MM.1S (cell line): ENCODE measurements at regions not wholly inside any gene's neighbourhood (a gene's known extent, or its start where the extent isn't known, plus 50 kb on each side); places are given as distances from the start of the nearest gene placed in this dataset.

ENCODE experiments used
- DNase-seq: peaks from one replicate; pipeline ENCODE4 v3.0.0-alpha.2; 2015
- H2AFZ ChIP-seq: fragments of 300-600 bp; sonication (generic); 2 replicates; pipeline ENCODE4 v1.6.0; 2016; ENCODE audit warnings: antibody characterized with exemption, low read length
- H3F3A ChIP-seq: fragments of 300-600 bp; sonication (generic); 2 replicates; pipeline ENCODE4 v1.6.1; 2016; ENCODE audit warnings: mild to moderate bottlenecking, antibody characterized with exemption, low read length, moderate library complexity, mixed read lengths; ENCODE audit not compliant: insufficient read depth
- H3K27ac ChIP-seq: fragments of 300-600 bp; sonication (generic); 2 replicates; pipeline ENCODE4 v1.5.1; 2016; ENCODE audit warnings: mild to moderate bottlenecking, low read length
- H3K27me3 ChIP-seq: fragments of 300-600 bp; sonication (generic); replicated peaks from 2 replicates; pipeline ENCODE4 v1.6.0; 2016; ENCODE audit warnings: low read length; ENCODE audit not compliant: insufficient read depth
- H3K36me3 ChIP-seq: fragments of 300-600 bp; sonication (generic); replicated peaks from 2 replicates; pipeline ENCODE4 v1.6.1; 2016; ENCODE audit warnings: mild to moderate bottlenecking, low read length, mixed read lengths; ENCODE audit not compliant: insufficient read depth
- H3K4me1 ChIP-seq: fragments of 300-600 bp; sonication (generic); 2 replicates; pipeline ENCODE4 v1.6.1; 2016; ENCODE audit warnings: low read length, mixed read lengths
- H3K4me2 ChIP-seq: fragments of 300-600 bp; sonication (generic); 2 replicates; pipeline ENCODE4 v1.6.0; 2016; ENCODE audit warnings: low read depth, low read length
- H3K4me3 ChIP-seq: fragments of 300-600 bp; sonication (generic); 2 replicates; pipeline ENCODE4 v1.5.1; 2016; ENCODE audit warnings: low read length, mixed read lengths
- H3K79me2 ChIP-seq: fragments of 300-600 bp; sonication (generic); 2 replicates; pipeline ENCODE4 v1.6.1; 2016; ENCODE audit warnings: mixed run types, low read length, mixed read lengths
- H3K9ac ChIP-seq: fragments of 300-600 bp; sonication (generic); 2 replicates; pipeline ENCODE4 v1.6.1; 2016; ENCODE audit warnings: low read length, mixed read lengths
- H3K9me2 ChIP-seq: fragments of 300-600 bp; sonication (generic); replicated peaks from 2 replicates; pipeline ENCODE4 v1.6.1; 2016; ENCODE audit warnings: mild to moderate bottlenecking, low read length, mixed read lengths; ENCODE audit not compliant: insufficient read depth
- H3K9me3 ChIP-seq: fragments of 300-600 bp; sonication (generic); replicated peaks from 2 replicates; pipeline ENCODE4 v1.6.1; 2016; ENCODE audit warnings: mild to moderate bottlenecking, low read length, mixed read lengths; ENCODE audit not compliant: insufficient read depth
- H4K20me1 ChIP-seq: fragments of 300-600 bp; sonication (generic); 2 replicates; pipeline ENCODE4 v1.6.1; 2016; ENCODE audit warnings: mild to moderate bottlenecking, low read length, moderate library complexity, mixed read lengths; ENCODE audit not compliant: insufficient read depth
- EZH2 ChIP-seq: fragments of 300-600 bp; sonication (generic); optimal IDR thresholded peaks from 2 replicates; pipeline ENCODE3; 2017; ENCODE audit warnings: low read depth, mild to moderate bottlenecking, antibody characterized with exemption, low read length, mixed read lengths
- EZH2phosphoT487 ChIP-seq: fragments of 300-600 bp; sonication (generic); IDR thresholded peaks from 2 replicates; pipeline ENCODE4 v1.6.1; 2018; ENCODE audit warnings: antibody characterized with exemption, low read length
- TF ChIP-seq, protein P1 (sequence below): fragments of 300-600 bp; sonication (generic); IDR thresholded peaks from 2 replicates; pipeline ENCODE4 v1.5.1; 2016; ENCODE audit warnings: antibody characterized with exemption, low read length, mixed read lengths

DNA sequence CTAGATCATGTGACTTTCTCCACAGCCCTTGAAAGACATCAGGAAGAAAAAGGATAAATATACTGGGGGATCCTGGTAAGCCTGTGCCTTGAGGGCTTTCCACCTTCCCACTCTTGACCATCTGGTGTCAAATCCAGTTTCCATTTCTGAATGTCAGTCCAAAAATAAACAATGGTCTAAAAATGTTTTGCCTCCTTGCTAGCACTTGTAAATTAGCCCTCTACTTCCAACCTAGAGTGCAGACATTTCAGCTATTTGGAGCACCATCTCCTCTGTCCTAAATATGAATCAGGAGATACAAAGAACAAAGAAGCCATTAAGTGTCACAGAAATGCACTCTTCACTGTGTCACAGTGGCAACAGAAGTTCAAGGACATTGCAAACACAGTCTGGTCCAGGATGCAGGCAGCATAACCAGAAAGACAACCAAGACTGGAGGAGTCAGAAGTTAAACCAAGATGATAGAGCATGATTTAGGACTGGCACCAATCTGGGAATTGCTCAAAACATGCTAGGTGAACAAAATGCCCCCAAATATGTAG is 88.1 kb downstream of the CCDC34 start:
- Histone ChIP-seq H3F3A (no peaks in the 10 kb centered on the region), H3K27ac (no peak overlapping the region), H3K9ac (no peak overlapping the region), H3K4me1 (no peaks in the 10 kb centered on the region), H3K27me3 (no peaks in the 10 kb centered on the region), H3K9me2 (no peaks in the 10 kb centered on the region), H4K20me1 (no peaks in the 10 kb centered on the region), H3K4me2 (no peak overlapping the region), H3K9me3 (no peaks in the 10 kb centered on the region), H3K36me3 (no peaks in the 10 kb centered on the region), H3K79me2 (no peaks in the 10 kb centered on the region), H2AFZ (no peak overlapping the region), H3K4me3 (no peak overlapping the region)
- TF ChIP-seq, protein P1, sequence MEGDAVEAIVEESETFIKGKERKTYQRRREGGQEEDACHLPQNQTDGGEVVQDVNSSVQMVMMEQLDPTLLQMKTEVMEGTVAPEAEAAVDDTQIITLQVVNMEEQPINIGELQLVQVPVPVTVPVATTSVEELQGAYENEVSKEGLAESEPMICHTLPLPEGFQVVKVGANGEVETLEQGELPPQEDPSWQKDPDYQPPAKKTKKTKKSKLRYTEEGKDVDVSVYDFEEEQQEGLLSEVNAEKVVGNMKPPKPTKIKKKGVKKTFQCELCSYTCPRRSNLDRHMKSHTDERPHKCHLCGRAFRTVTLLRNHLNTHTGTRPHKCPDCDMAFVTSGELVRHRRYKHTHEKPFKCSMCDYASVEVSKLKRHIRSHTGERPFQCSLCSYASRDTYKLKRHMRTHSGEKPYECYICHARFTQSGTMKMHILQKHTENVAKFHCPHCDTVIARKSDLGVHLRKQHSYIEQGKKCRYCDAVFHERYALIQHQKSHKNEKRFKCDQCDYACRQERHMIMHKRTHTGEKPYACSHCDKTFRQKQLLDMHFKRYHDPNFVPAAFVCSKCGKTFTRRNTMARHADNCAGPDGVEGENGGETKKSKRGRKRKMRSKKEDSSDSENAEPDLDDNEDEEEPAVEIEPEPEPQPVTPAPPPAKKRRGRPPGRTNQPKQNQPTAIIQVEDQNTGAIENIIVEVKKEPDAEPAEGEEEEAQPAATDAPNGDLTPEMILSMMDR = no peak
- TF ChIP-seq EZH2 (no peak), EZH2phosphoT487 (no peak)
- DNase-seq = no peak

DNA sequence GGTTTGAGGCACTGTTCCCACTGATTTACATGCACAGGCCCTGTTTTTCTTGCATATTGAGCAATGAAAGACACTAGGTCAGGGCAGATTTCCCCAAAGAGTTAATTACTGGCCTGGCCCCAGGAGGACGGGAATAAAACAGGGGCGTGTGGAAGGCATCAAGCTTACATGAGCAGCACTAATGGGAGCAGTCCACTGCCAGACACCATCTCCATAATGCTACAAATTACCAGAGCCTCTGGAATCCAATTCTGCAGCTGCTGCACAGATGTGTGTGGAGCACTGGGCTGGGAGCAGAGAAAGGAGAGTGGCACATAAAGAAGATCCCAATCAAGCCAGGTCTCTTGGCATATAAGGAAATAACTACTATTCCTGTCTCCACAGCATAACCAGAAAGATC is 96.9 kb downstream of the CCDC34 start:
- no peak overlapping the region for H3K9ac ChIP-seq
- no peaks in the 10 kb centered on the region for H4K20me1 ChIP-seq
- no peaks in the 10 kb centered on the region for H3K9me3 ChIP-seq
- H3K27ac ChIP-seq = no peak overlapping the region
- H2AFZ ChIP-seq = no peak overlapping the region
- H3K27me3 ChIP-seq = no peaks in the 10 kb centered on the region
- H3K4me1 ChIP-seq = no peaks in the 10 kb centered on the region
- H3K4me2 ChIP-seq = no peak overlapping the region
- no peaks in the 10 kb centered on the region for H3K9me2 ChIP-seq
- H3K79me2 ChIP-seq = no peaks in the 10 kb centered on the region
- H3K4me3 ChIP-seq = no peak overlapping the region
- TF ChIP-seq EZH2phosphoT487 (no peak), EZH2 (no peak)
- TF ChIP-seq, protein P1 = no peak
- DNase-seq = no peak
- no peaks in the 10 kb centered on the region for H3K36me3 ChIP-seq
- no peaks in the 10 kb centered on the region for H3F3A ChIP-seq

DNA sequence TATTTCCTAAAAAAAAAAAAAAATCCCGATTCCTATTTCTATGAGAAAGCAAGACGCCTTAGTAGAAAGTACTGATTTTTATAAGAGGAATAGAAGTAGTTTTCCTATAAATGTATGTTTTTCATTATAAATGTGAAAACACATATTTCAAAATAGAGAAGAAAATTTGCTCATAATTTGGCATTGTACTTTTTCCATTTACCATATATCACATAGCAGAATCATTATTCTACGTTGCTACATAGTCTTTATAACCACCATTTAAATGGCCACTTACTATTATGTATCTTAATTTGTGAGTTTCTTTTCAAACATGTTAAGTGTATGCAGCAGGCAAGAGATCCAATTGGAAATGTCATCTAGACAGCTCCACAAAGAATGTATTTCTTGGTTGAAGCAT is 99.0 kb downstream of the CCDC34 start:
- no peaks in the 10 kb centered on the region for H3K9me2 ChIP-seq
- TF ChIP-seq EZH2phosphoT487 (no peak), EZH2 (no peak)
- TF ChIP-seq, protein P1 = no peak
- H3K27ac ChIP-seq = no peak overlapping the region
- no peak for DNase-seq
- no peak overlapping the region for H2AFZ ChIP-seq
- no peaks in the 10 kb centered on the region for H3K36me3 ChIP-seq
- H3K4me2 ChIP-seq = no peak overlapping the region
- no peaks in the 10 kb centered on the region for H3K27me3 ChIP-seq
- no peaks in the 10 kb centered on the region for H3K9me3 ChIP-seq
- H3K4me1 ChIP-seq = no peaks in the 10 kb centered on the region
- no peaks in the 10 kb centered on the region for H3K79me2 ChIP-seq
- H3F3A ChIP-seq = no peaks in the 10 kb centered on the region
- H3K9ac ChIP-seq = no peak overlapping the region
- no peaks in the 10 kb centered on the region for H4K20me1 ChIP-seq
- no peak overlapping the region for H3K4me3 ChIP-seq
